NCI-H510A (cell line): ENCODE measurements at regions not wholly inside any gene's neighbourhood (a gene's known extent, or its start where the extent isn't known, plus 50 kb on each side); places are given as distances from the start of the nearest gene placed in this dataset.
"Not testable (repeated sequence)": the region's sequence is repeated elsewhere in the genome, so short reads cannot be mapped to it uniquely, and the experiment has no call there.

Experiments used
- DNase-seq: peaks from one replicate; lab custom pipeline; 2025; lab: John Stamatoyannopoulos, UW

GRCh38 chr4:158313566-158313965, 103.3 kb downstream of the TMEM144 start:
- DNase-seq, result no peak

GRCh38 chr4:158314756-158315487, 104.6 kb downstream of the TMEM144 start:
- DNase-seq, result no peak

GRCh38 chr4:158315706-158316105, 105.4 kb downstream of the TMEM144 start:
- DNase-seq, result no peak

GRCh38 chr4:158316264-158316663, 106.0 kb downstream of the TMEM144 start:
- no peak for DNase-seq

GRCh38 chr4:158319880-158320279, 109.6 kb downstream of the TMEM144 start:
- DNase-seq, result no peak

GRCh38 chr4:158322109-158322508, 111.8 kb downstream of the TMEM144 start:
- no peak for DNase-seq

GRCh38 chr4:158327525-158327924, 117.2 kb downstream of the TMEM144 start:
- no peak for DNase-seq

- no peak for DNase-seq
Observed at GRCh38 chr4:158331863-158332262, 121.6 kb downstream of the TMEM144 start.

GRCh38 chr4:158333820-158334219, 123.5 kb downstream of the TMEM144 start:
- no peak for DNase-seq

GRCh38 chr4:158341896-158342295, 131.6 kb downstream of the TMEM144 start:
- DNase-seq, result no peak

GRCh38 chr4:158346576-158346975, 136.3 kb downstream of the TMEM144 start:
- DNase-seq, result no peak

GRCh38 chr4:158347556-158347955, 137.3 kb downstream of the TMEM144 start:
- DNase-seq, result no peak

GRCh38 chr4:158350161-158350560, 139.9 kb downstream of the TMEM144 start:
- no peak for DNase-seq

GRCh38 chr4:158353541-158354304, 143.4 kb downstream of the TMEM144 start:
- DNase-seq, result no peak

GRCh38 chr4:158356301-158356700, 146.0 kb downstream of the TMEM144 start:
- no peak for DNase-seq

GRCh38 chr4:158367932-158368441, 153.7 kb upstream of the RXFP1 start:
- DNase-seq, result not testable (repeated sequence)

- no peak for DNase-seq
Observed at GRCh38 chr4:158371158-158371557, 150.5 kb upstream of the RXFP1 start.

- DNase-seq, result no peak
Observed at GRCh38 chr4:158374318-158374717, 147.4 kb upstream of the RXFP1 start.

- DNase-seq, result no peak
Observed at GRCh38 chr4:158376106-158376840, 145.4 kb upstream of the RXFP1 start.

GRCh38 chr4:158384414-158384813, 137.3 kb upstream of the RXFP1 start:
- DNase-seq, result no peak

- no peak for DNase-seq
Observed at GRCh38 chr4:158395343-158395742, 126.3 kb upstream of the RXFP1 start.

- no peak for DNase-seq
Observed at GRCh38 chr4:158395889-158396288, 125.8 kb upstream of the RXFP1 start.

- DNase-seq, result no peak
Observed at GRCh38 chr4:158397781-158398180, 123.9 kb upstream of the RXFP1 start.
